GM18502 (cell line): ENCODE measurements at regions not wholly inside any gene's neighbourhood (a gene's known extent, or its start where the extent isn't known, plus 50 kb on each side); places are given as distances from the start of the nearest gene placed in this dataset.

Source experiments
- ATAC-seq: cut with Tn5 transposase; IDR thresholded peaks from one replicate; pipeline ENCODE4 v1.9.1; 2021; ENCODE audit warnings: mild to moderate bottlenecking; ENCODE audit not compliant: unreplicated experiment, poor library complexity

- no peak for ATAC-seq
Measured at GRCh38 chr22:48551716-48552268, 1275.9 kb downstream of the BRD1 start.

DNA sequence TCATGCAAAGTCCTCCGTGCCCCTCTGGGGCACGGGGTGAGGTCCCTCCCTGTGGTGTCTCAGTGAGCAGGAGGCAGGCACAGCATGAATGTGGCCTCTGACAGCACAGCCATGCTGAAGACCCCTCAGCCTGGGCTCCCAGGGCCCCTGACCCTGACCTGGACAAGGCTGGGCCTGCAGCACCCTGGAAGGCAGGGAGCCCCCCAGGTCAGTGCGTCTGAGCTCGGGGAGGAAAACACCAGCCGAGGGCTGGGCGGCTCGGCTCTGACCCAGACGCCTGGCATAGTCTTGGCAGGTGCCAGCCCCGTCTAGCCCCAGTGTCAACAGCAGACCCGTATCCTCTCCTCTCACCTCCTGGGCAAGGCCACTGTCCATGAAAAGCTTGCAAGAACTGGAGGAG, 1276.6 kb downstream of the BRD1 start:
- no peak for ATAC-seq

DNA sequence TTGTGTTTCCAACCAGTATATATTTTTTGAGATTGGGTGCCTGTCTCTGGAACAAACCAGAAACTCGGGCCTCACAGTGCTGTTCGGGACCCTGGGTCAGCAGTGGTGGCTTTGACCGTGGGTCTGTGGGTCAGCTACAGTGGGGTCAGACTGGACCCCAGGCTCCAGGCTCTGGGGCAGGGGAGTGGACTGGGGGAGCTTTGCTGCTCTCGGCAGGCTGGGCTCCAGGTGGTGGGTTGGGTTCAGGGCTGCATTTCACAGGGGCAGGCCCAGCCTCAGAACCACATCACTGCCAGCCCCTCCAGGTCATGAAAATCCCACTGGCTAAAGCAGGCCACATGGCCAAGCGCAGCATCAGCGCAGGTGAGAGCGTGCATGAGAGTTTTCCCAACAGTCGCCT, 1279.3 kb downstream of the BRD1 start:
- ATAC-seq: no peak

- ATAC-seq: no peak
Measured at GRCh38 chr22:48547971-48548370, 1279.7 kb downstream of the BRD1 start.

DNA sequence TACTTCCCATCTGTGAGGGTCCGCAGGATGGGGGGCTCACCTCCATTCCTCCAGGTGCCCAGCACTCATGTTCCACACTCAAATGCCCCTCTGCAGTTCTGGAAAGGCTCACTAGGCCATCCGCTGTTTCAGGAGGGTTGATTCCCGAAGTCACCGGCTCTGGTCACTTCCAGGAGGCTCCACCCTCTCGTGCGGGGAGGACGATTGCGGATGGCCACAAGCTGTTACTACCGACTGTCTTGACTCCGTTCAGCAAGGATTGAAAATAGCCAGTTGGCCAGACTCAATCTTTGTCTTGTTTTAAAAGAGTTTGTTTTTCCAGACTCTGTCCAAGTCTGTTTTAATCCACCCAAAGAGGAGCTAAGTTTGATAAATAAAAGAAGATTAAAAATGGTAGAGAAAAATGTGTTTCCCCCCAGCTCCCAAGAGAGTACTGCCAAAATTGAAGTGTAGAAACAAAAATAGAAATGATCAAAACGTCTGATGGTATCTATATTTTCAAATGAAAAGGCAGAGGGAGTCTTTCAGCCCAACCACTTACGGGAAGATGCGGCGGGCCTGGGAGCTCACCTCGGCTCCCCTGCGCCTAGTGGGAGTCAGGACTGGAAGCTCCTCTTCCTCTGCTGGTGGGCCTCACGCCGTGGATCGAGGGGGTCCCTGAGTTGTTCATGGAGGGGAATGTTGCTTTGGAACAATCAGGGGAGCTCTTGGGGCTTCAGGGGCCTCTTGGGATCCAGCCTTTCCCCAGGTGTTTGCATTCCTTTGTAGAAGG, 1280.8 kb downstream of the BRD1 start:
- no peak for ATAC-seq

DNA sequence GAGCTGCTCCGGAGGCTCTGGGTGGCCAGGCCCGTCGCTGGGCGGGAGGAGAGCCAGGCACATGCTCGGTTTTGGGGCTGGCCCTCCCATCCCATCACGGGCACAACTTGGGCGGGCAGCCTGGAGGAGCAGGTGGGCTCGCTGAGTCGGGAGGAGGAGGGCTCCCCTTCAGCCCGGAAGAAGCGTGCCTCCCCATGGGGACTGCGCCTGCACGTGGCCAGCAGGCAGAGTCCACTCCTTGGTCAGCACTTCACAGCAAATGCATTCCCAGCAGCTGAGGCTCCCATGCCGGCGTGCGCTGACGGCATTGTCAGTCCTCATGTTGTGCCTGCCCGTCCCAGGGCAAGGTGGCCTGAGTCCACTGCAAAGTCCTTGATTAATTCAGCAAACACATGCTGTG, 1281.7 kb downstream of the BRD1 start:
- ATAC-seq: no peak

DNA sequence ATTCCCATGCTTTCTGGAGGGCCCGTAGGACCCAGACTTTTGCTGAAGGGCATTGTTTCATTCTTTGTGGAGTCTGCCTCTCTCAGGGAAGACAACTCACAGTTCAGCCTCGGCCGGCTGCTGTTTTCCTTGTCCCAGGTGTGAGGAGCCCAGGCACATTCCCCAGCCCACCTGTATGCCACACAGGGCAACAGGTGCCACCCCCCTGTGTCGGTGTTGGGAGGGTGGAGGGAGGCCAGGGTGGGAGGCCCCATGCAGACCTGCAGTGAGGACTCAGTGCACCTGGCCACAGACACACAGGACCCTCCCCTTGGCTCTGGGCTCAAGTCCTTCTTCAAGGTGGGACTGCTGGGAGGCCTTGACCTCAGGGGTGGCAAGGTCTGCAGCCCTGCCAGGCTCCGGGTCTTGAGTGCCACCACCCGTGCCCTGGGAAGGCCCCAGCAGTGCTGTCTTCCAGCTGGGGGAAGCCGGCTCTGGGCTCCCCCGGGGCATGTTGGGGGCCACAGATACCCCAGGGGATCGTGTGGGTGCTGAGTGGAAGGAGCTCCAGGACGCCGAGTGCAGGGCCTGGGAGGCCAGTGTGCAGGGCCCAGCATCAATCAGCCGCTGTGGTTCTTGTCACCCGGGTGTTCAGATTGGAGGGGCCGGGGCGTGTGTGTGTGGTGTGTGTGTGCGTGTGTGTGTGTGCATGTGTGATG, 1286.1 kb downstream of the BRD1 start:
- ATAC-seq: no peak

DNA sequence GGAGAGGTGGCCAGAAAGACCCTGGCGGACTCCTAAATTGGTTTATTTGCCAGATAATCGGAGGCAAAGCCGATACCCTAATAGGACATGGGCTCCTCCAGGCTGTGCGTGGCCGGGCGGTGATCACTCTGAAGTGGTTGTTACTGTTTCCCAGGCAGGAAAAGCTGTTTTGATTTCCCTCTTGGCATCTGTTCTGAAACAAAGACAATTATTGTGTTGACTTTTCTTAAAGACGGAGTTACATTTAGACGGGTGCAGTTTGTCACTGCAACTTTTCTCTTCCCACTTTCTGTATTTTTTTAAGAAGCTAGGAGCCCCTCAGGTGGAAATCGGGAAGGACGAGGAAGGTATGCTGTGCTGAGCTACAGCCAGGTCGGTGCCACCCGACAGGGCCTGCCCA, 1288.4 kb downstream of the BRD1 start:
- ATAC-seq: no peak

GRCh38 chr22:48538291-48538820, 1289.3 kb downstream of the BRD1 start:
- no peak for ATAC-seq

DNA sequence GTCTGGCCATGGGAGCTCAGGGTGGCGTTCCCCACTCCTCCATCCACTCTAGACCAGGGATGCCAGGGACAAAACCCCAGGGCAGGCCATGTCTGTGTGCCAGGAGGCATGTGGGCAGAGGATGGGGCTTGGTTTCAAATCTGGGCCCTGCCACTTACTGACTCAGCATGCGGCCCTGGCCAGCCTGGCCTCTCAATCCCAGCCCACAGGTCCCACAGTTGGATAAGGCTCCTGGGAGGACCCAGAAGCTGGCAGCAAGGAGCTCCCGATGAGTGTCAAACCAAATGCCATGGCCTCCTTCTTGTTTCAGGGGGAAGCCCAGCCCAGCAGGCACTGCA, 1290.4 kb downstream of the BRD1 start:
- no peak for ATAC-seq

DNA sequence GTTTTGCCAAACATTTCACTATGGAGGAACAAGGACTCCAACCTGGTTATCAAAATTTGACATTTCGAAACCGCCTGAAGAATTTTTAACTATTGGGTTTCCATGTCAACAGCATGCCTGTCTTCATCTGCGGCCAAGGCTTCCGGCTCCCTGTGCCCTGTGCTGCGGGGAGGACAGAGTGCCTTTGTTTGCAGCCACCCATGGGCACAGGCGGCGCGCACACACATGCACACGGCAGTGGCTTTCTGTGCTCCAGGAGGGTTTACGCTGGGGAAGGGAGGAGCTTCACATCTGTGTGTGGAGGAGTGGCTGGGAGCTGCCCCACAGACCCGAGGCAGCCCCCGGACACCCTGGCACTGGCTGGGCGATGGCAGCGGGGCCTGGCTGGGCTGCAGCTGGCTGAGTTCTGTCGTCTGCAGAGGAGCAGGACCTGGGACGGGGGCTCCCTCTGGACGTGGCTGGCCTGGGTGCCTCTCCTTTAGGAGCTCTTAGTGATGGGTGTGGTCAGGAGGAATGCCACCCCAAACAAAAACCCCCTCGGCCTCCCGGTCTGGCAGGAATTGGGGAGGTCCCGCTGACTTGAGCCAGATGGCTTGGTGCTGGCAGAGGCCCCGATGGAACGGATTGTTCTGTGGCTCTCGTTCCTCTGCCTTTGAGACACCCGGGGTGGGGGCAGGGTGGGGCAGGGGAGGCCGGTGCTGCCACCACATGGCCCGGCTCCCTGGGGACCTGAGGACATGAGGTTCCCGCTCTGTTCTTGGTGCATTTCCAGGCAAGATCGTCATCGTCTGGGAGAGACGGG, 1290.9 kb downstream of the BRD1 start:
- no peak for ATAC-seq

DNA sequence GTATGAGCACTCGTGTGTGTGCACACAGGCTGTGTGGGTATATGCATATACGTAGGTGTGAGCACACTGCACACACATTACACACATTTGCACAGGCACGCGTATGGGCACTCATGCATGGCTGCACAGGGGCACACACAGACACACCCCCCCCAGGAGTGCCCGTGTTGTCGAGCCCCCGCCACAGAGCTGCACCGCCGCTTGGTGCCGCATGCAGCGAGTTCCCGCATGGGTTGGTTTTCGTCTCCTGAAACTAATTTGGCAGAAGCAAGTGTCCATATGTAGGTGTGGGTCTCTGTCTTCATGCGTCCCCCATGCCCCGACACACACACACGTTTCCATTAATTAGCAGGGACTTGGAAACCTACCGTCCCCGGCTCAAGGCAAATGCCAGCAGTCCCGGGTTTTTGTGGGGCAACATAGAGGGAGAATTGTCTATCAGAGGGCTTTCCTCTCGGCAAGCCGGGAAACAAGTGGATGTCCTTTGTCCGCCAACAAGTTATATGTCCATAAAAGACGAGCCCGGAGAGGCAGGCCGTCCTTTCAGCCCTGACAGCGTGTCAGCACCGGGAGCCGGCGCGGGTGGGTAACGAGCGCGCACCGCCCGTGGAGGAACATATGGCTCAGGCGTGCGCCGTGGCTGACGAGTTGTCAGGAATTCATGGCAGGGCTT, 1291.7 kb downstream of the BRD1 start:
- no peak for ATAC-seq

DNA sequence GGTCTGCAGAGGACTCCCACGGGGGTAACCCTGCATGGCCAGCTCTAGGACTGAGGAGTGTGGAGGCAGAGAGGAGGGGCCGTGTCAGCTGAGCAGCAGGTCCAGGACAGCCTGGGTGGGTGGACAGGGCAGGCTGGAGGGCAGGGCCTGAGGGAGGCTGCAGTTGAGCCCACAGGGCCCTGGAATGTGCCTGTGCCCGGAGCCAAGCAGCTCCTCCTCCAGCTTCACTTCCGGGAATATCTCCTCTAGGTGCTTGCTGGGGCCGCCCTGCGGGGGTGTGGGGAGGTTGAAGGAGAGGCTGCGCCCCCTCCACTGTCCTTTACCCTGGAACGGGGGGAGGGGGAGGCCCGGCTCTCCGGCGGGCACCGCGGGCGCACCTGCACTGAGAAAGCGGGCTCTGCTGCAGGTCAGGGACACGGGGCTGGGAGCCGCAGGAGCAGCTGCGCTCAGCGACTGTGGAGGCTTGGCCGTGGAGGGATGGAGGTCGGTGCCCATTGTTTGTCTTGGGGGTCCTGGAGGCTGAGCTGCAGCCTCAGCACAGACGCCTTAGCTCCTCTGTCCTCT, 1293.2 kb downstream of the BRD1 start:
- ATAC-seq: no peak

DNA sequence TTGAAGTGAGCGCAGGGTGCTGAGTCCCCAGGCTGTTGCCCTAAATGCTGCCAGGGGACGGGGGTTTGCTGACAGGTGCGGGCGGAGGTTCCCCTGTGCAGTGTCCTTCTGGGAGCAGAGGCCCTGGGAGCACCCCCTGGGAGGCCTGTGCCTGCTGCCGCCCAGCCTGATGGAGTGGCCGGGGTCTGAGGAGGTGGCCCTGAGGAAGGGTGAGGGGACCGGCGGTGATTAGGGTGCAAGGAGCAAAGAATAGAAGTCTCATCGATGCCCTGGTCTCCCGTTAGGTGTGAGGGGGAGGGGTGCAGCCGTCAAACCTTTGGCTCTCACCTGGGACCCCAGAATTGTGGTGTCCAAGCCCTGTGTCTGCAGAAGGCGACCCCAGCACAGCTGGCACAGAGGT, 1294.7 kb downstream of the BRD1 start:
- ATAC-seq: no peak

DNA sequence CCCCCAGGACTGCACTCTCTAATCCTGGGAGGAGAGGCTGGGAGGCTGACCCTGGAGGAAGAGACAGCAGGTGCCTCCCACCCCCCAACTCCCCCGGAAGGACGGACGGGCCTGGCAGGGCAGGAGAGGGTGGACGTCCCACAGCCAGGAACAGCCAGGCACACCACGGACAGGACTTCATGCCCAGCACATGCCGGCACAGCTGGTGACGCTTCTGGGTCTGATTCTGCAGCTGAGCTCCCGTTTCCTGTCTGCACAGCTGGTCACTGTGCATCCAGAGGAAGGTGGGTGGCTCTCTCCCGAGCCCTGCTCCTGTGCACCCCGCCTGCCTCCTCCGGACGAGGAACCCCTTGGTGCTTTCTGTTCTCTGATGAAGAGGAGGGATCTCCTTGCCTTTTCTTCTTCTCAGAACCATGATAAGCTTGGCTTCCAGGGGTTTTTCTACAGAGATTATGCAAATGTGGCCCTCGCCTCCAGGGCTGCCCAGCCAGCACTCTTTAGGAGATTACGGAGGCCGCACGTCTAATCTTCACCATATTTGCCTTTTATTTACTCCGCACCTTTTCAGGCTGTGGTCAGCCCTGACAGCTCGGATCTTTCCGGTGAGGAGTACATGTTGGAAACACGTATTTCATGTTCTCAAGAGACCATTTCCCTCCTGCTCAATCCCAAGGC, 1295.8 kb downstream of the BRD1 start:
- ATAC-seq: no peak

DNA sequence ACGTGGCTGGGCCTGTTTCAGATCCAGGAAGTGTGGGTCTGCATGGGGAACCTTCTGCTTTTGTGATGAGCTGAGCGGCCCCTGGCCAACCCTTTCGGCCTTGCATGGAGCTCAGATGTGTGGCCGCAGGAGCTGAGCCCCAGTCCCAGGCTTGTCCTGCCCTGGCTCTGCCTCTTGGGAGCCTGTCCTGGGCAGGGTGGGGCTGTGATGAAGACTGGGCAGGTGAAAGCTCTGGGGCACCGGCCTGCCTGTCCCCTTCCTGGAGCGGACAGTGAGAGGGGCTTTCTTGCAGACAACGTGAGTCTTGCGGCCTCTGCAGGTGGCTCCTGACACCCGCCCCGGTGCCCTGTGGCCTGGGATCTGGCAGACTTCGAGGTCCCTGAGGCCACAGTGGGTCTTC, 1296.6 kb downstream of the BRD1 start:
- no peak for ATAC-seq

DNA sequence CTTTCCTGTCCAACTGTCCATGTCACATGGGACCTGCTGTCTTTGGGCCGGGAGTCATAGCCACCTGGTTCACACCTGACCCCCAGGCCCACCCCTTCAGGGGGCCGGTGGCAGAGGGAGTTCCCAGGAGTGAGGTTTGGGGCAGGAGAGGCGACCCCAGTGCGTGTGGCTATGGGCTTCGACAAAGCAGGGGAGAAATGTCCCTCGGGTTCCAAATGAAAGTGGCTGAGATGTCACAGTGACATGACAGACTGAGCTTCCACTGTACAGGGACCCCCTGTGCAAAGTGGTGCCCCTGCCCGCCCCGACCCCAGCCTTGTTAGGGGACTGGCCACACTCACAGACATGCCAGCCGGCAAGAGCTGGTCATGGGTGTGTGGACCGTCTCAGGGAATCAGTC, 1297.0 kb downstream of the BRD1 start:
- ATAC-seq: no peak

DNA sequence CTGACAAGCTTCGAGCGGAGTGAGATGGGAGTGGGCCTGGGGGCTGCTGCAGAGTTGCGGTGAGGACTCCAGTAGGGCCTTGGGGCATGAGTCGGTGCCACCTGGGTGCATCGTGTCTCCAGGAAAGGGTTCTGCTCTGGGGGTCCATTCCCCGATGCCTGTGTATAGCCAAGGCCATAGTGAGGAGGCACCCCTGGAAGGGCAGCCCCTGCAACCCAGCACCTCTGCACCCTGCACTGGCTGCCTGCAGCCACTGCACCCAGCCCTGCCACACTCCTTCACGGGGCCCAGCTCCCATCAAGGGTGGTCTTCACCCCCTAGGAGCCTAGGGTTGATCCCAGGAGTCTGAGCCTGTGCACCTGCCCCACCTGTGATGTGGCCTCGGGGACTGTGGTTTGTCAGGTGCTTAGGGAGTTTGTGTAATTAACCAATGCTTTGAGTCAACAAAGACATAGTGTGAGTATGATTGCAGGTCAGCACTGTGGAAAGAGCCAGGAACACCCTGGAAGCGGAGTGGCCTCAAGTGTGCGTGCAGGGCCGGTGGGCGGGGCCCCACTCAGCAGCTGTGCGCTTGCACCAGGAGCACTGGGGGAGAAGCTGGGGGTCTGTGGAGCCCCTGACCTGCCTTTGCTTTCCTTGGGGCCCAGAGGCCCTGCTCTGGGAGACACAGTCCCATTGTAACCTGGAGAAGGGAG, 1299.3 kb downstream of the BRD1 start:
- no peak for ATAC-seq

DNA sequence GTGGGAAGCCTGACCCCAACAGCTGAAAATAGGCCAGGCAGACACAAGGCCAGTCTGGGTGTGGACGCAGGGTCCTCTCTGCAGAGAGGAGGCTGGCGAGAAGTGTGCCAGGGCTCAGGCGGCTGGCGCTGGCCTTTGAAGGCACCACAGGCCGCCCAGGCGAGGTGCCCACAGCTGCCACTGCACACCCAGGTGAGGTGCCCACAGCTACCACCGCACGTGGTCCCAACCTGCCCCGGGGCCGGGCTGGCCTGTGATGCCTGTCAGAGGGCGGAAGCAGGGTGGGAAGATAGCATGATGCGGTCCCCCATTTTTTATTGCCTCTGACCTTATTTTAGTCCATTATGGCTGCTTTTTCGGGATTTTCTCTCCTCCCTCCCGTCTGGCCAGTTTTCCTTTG, 1303.9 kb downstream of the BRD1 start:
- no peak for ATAC-seq
